ENCODE measurements at regions not wholly inside any gene's neighbourhood (a gene's known extent, or its start where the extent isn't known, plus 50 kb on each side); places are given as distances from the start of the nearest gene placed in this dataset.

- Histone ChIP-seq H3K27ac (ENCODE audit: low read depth, low read length) (no peak overlapping the region), H3K9ac (ENCODE audit: low read length) (no peak overlapping the region)
Measured at GRCh38 chr19:32035626-32036025, 309.8 kb upstream of the ZNF507 start.

GRCh38 chr19:32038021-32038920 is 307.1 kb upstream of the ZNF507 start:
- no peak overlapping the region for H3K9ac ChIP-seq (ENCODE audit: low read length)
- H3K27me3 ChIP-seq (ENCODE audit: control insufficient read depth, insufficient read depth, low read length), result peaks cover 23% of the 10 kb centered on the region

More at GRCh38 chr19:32035626-32036025, 309.8 kb upstream of the ZNF507 start:
- Histone ChIP-seq H3K4me1 (ENCODE audit: control insufficient read depth, insufficient read depth, low read length) (peaks cover 8% of the 10 kb centered on the region; the same call in 1 of the 2 replicates), H3K9me3 (ENCODE audit: control insufficient read depth, insufficient read depth, low read depth, low read length) (no peaks in the 10 kb centered on the region), H3K27me3 (ENCODE audit: control insufficient read depth, insufficient read depth, low read length) (peaks cover 9% of the 10 kb centered on the region), H3K4me3 (ENCODE audit: low read depth, low read length) (no peak overlapping the region), H3K36me3 (ENCODE audit: control insufficient read depth, insufficient read depth, low read length) (no peaks in the 10 kb centered on the region)

GRCh38 chr19:32038961-32039360 is 306.4 kb upstream of the ZNF507 start:
- H3K36me3 ChIP-seq (ENCODE audit: control insufficient read depth, insufficient read depth, low read length), result no peaks in the 10 kb centered on the region
- peaks cover 8% of the 10 kb centered on the region; the same call in 1 of the 2 replicates for H3K4me1 ChIP-seq (ENCODE audit: control insufficient read depth, insufficient read depth, low read length)
- H3K27me3 ChIP-seq (ENCODE audit: control insufficient read depth, insufficient read depth, low read length), result peaks cover 26% of the 10 kb centered on the region
- H3K27ac ChIP-seq (ENCODE audit: low read depth, low read length), result no peak overlapping the region
- H3K9ac ChIP-seq (ENCODE audit: low read length), result no peak overlapping the region
- H3K4me3 ChIP-seq (ENCODE audit: low read depth, low read length), result no peak overlapping the region
- no peaks in the 10 kb centered on the region for H3K9me3 ChIP-seq (ENCODE audit: control insufficient read depth, insufficient read depth, low read depth, low read length)

More at GRCh38 chr19:32038021-32038920, 307.1 kb upstream of the ZNF507 start:
- no peak overlapping the region for H3K4me3 ChIP-seq (ENCODE audit: low read depth, low read length)
- H3K27ac ChIP-seq (ENCODE audit: low read depth, low read length), result no peak overlapping the region
- H3K9me3 ChIP-seq (ENCODE audit: control insufficient read depth, insufficient read depth, low read depth, low read length), result no peaks in the 10 kb centered on the region
- no peaks in the 10 kb centered on the region for H3K36me3 ChIP-seq (ENCODE audit: control insufficient read depth, insufficient read depth, low read length)
- peaks cover 8% of the 10 kb centered on the region; the same call in 1 of the 2 replicates for H3K4me1 ChIP-seq (ENCODE audit: control insufficient read depth, insufficient read depth, low read length)

GRCh38 chr19:32039440-32039839 is 306.0 kb upstream of the ZNF507 start:
- H3K9ac ChIP-seq (ENCODE audit: low read length), result no peak overlapping the region
- H3K27me3 ChIP-seq (ENCODE audit: control insufficient read depth, insufficient read depth, low read length), result peaks cover 29% of the 10 kb centered on the region
- H3K4me1 ChIP-seq (ENCODE audit: control insufficient read depth, insufficient read depth, low read length), result peaks cover 8% of the 10 kb centered on the region; the same call in 1 of the 2 replicates
- no peak overlapping the region for H3K27ac ChIP-seq (ENCODE audit: low read depth, low read length)
- no peaks in the 10 kb centered on the region for H3K9me3 ChIP-seq (ENCODE audit: control insufficient read depth, insufficient read depth, low read depth, low read length)
- no peak overlapping the region for H3K4me3 ChIP-seq (ENCODE audit: low read depth, low read length)
- H3K36me3 ChIP-seq (ENCODE audit: control insufficient read depth, insufficient read depth, low read length), result no peaks in the 10 kb centered on the region

GRCh38 chr19:32040236-32040635 is 305.2 kb upstream of the ZNF507 start:
- Histone ChIP-seq H3K27ac (ENCODE audit: low read depth, low read length) (no peak overlapping the region), H3K9me3 (ENCODE audit: control insufficient read depth, insufficient read depth, low read depth, low read length) (no peaks in the 10 kb centered on the region), H3K36me3 (ENCODE audit: control insufficient read depth, insufficient read depth, low read length) (no peaks in the 10 kb centered on the region), H3K4me1 (ENCODE audit: control insufficient read depth, insufficient read depth, low read length) (peaks cover 8% of the 10 kb centered on the region; the same call in 1 of the 2 replicates), H3K9ac (ENCODE audit: low read length) (no peak overlapping the region), H3K4me3 (ENCODE audit: low read depth, low read length) (no peak overlapping the region), H3K27me3 (ENCODE audit: control insufficient read depth, insufficient read depth, low read length) (peaks cover 29% of the 10 kb centered on the region)

GRCh38 chr19:32041681-32042292 is 303.6 kb upstream of the ZNF507 start:
- H3K27ac ChIP-seq (ENCODE audit: low read depth, low read length), result no peak overlapping the region
- no peaks in the 10 kb centered on the region for H3K36me3 ChIP-seq (ENCODE audit: control insufficient read depth, insufficient read depth, low read length)
- peak overlapping the region; percentile 67 for H3K4me3 ChIP-seq (ENCODE audit: low read depth, low read length)
- H3K27me3 ChIP-seq (ENCODE audit: control insufficient read depth, insufficient read depth, low read length), result peaks cover 29% of the 10 kb centered on the region
- H3K9ac ChIP-seq (ENCODE audit: low read length), result no peak overlapping the region
- no peaks in the 10 kb centered on the region; the same call in 1 of the 2 replicates for H3K4me1 ChIP-seq (ENCODE audit: control insufficient read depth, insufficient read depth, low read length)
- no peaks in the 10 kb centered on the region for H3K9me3 ChIP-seq (ENCODE audit: control insufficient read depth, insufficient read depth, low read depth, low read length)

GRCh38 chr19:32047788-32048187 is 297.6 kb upstream of the ZNF507 start:
- H3K27ac ChIP-seq (ENCODE audit: low read depth, low read length), result no peak overlapping the region
- H3K4me1 ChIP-seq (ENCODE audit: control insufficient read depth, insufficient read depth, low read length), result no peaks in the 10 kb centered on the region
- peaks cover 7% of the 10 kb centered on the region; the same call in 1 of the 2 replicates for H3K27me3 ChIP-seq (ENCODE audit: control insufficient read depth, insufficient read depth, low read length)
- no peaks in the 10 kb centered on the region for H3K9me3 ChIP-seq (ENCODE audit: control insufficient read depth, insufficient read depth, low read depth, low read length)
- no peak overlapping the region for H3K4me3 ChIP-seq (ENCODE audit: low read depth, low read length)
- H3K36me3 ChIP-seq (ENCODE audit: control insufficient read depth, insufficient read depth, low read length), result no peaks in the 10 kb centered on the region
- H3K9ac ChIP-seq (ENCODE audit: low read length), result no peak overlapping the region

GRCh38 chr19:32053376-32053775 is 292.0 kb upstream of the ZNF507 start:
- Histone ChIP-seq H3K4me1 (ENCODE audit: control insufficient read depth, insufficient read depth, low read length) (no peaks in the 10 kb centered on the region; the same call in 1 of the 2 replicates), H3K27me3 (ENCODE audit: control insufficient read depth, insufficient read depth, low read length) (no peaks in the 10 kb centered on the region), H3K4me3 (ENCODE audit: low read depth, low read length) (no peak overlapping the region), H3K9me3 (ENCODE audit: control insufficient read depth, insufficient read depth, low read depth, low read length) (no peaks in the 10 kb centered on the region), H3K9ac (ENCODE audit: low read length) (no peak overlapping the region), H3K27ac (ENCODE audit: low read depth, low read length) (no peak overlapping the region), H3K36me3 (ENCODE audit: control insufficient read depth, insufficient read depth, low read length) (no peaks in the 10 kb centered on the region)

GRCh38 chr19:32053861-32054260 is 291.5 kb upstream of the ZNF507 start:
- Histone ChIP-seq H3K4me3 (ENCODE audit: low read depth, low read length) (no peak overlapping the region), H3K36me3 (ENCODE audit: control insufficient read depth, insufficient read depth, low read length) (no peaks in the 10 kb centered on the region), H3K27ac (ENCODE audit: low read depth, low read length) (no peak overlapping the region), H3K9ac (ENCODE audit: low read length) (no peak overlapping the region), H3K9me3 (ENCODE audit: control insufficient read depth, insufficient read depth, low read depth, low read length) (no peaks in the 10 kb centered on the region), H3K4me1 (ENCODE audit: control insufficient read depth, insufficient read depth, low read length) (no peaks in the 10 kb centered on the region; the same call in 1 of the 2 replicates), H3K27me3 (ENCODE audit: control insufficient read depth, insufficient read depth, low read length) (no peaks in the 10 kb centered on the region)

- Histone ChIP-seq H3K4me3 (ENCODE audit: low read depth, low read length) (no peak overlapping the region), H3K9me3 (ENCODE audit: control insufficient read depth, insufficient read depth, low read depth, low read length) (no peaks in the 10 kb centered on the region), H3K27ac (ENCODE audit: low read depth, low read length) (no peak overlapping the region), H3K9ac (ENCODE audit: low read length) (no peak overlapping the region), H3K36me3 (ENCODE audit: control insufficient read depth, insufficient read depth, low read length) (no peaks in the 10 kb centered on the region), H3K4me1 (ENCODE audit: control insufficient read depth, insufficient read depth, low read length) (no peaks in the 10 kb centered on the region; the same call in 1 of the 2 replicates), H3K27me3 (ENCODE audit: control insufficient read depth, insufficient read depth, low read length) (no peaks in the 10 kb centered on the region)
Measured at GRCh38 chr19:32058131-32058530, 287.3 kb upstream of the ZNF507 start.

- Histone ChIP-seq H3K9me3 (ENCODE audit: control insufficient read depth, insufficient read depth, low read depth, low read length) (no peaks in the 10 kb centered on the region), H3K4me3 (ENCODE audit: low read depth, low read length) (no peak overlapping the region), H3K4me1 (ENCODE audit: control insufficient read depth, insufficient read depth, low read length) (no peaks in the 10 kb centered on the region; the same call in 1 of the 2 replicates), H3K27ac (ENCODE audit: low read depth, low read length) (no peak overlapping the region), H3K36me3 (ENCODE audit: control insufficient read depth, insufficient read depth, low read length) (no peaks in the 10 kb centered on the region), H3K27me3 (ENCODE audit: control insufficient read depth, insufficient read depth, low read length) (no peaks in the 10 kb centered on the region), H3K9ac (ENCODE audit: low read length) (no peak overlapping the region)
Measured at GRCh38 chr19:32061315-32061714, 284.1 kb upstream of the ZNF507 start.

Data from HUES6 (cell line).